CD4-positive, alpha-beta memory T cell (primary cell): ENCODE measurements at regions not wholly inside any gene's neighbourhood (a gene's known extent, or its start where the extent isn't known, plus 50 kb on each side); places are given as distances from the start of the nearest gene placed in this dataset.

Experiments used
- CTCF ChIA-PET: fragments of 350-600 bp; sonication (Branson Sonifier 250); formaldehyde crosslinking; loops from one replicate; lab custom pipeline; 2021; ENCODE audit warnings: inconsistent platforms; ENCODE audit not compliant: partially characterized antibody; lab: Charles Lee
- POLR2A ChIA-PET: fragments of 350-600 bp; sonication (Branson Sonifier 250); formaldehyde crosslinking; loops from one replicate; lab custom pipeline; 2021; ENCODE audit not compliant: partially characterized antibody; lab: Charles Lee
- DNase-seq, 5 donors: peaks; one replicate each; pipeline versions ENCODE4 v3.0.0 to v3.0.0-alpha.2; 2020 to 2022; ENCODE audit warnings: mixed read lengths in 1 of 5
- H3K27ac ChIP-seq: one replicate; pipeline ENCODE4 v1.7.0; 2013; ENCODE audit warnings: low read depth, low read length
- H3K27me3 ChIP-seq: 2 replicates; pipeline ENCODE4 v1.7.0; 2013; ENCODE audit warnings: mild to moderate bottlenecking, low read length, moderate library complexity; ENCODE audit not compliant: insufficient read depth
- H3K36me3 ChIP-seq: 2 replicates; pipeline ENCODE4 v1.7.0; 2013; ENCODE audit warnings: mild to moderate bottlenecking, low read length, moderate library complexity; ENCODE audit not compliant: insufficient read depth
- H3K4me1 ChIP-seq: 2 replicates; pipeline ENCODE4 v1.7.0; 2013; ENCODE audit warnings: mild to moderate bottlenecking, low read length, moderate library complexity; ENCODE audit not compliant: insufficient read depth
- H3K4me3 ChIP-seq, 2 donors: one replicate each; pipeline ENCODE4 v1.7.0; 2013; ENCODE audit warnings: low read length in 2 of 2, mild to moderate bottlenecking in 1 of 2
- H3K9me3 ChIP-seq, 2 donors: one replicate each; pipeline ENCODE4 v1.7.0; 2013; ENCODE audit warnings: low read length in 2 of 2, control low read depth in 1 of 2; ENCODE audit not compliant: control insufficient read depth in 1 of 2
- H3K27ac Mint-ChIP-seq, 7 donors: one replicate each; pipeline ENCODE4 v1.8.0; 2020 to 2021; ENCODE audit warnings: mixed read lengths in 7 of 7, mild to moderate bottlenecking in 6 of 7, inconsistent platforms in 3 of 7, moderate library complexity in 3 of 7
- H3K27me3 Mint-ChIP-seq, 2 donors: one replicate each; pipeline ENCODE4 v1.8.0; 2020 to 2021; ENCODE audit warnings: mixed read lengths in 2 of 2
- H3K36me3 Mint-ChIP-seq, 2 donors: one replicate each; pipeline ENCODE4 v1.8.0; 2020 to 2021; ENCODE audit warnings: mixed read lengths in 2 of 2, inconsistent platforms in 1 of 2, mild to moderate bottlenecking in 1 of 2
- H3K4me1 Mint-ChIP-seq, 4 donors: one replicate each; pipeline ENCODE4 v1.8.0; 2020 to 2021; ENCODE audit warnings: mixed read lengths in 4 of 4, mild to moderate bottlenecking in 1 of 4
- H3K4me3 Mint-ChIP-seq, 8 donors: one replicate each; pipeline ENCODE4 v1.8.0; 2020 to 2021; ENCODE audit warnings: mixed read lengths in 8 of 8, mild to moderate bottlenecking in 7 of 8, moderate library complexity in 6 of 8, inconsistent platforms in 3 of 8
- H3K9me3 Mint-ChIP-seq, 8 donors: one replicate each; pipeline ENCODE4 v1.8.0; 2020 to 2021; ENCODE audit warnings: mixed read lengths in 8 of 8, mild to moderate bottlenecking in 5 of 8, inconsistent platforms in 3 of 8, moderate library complexity in 1 of 8
- intact Hi-C: fragments of 100-400 bp; cut with micrococcal nuclease; formaldehyde crosslinking; loops from one replicate; pipeline ENCODE4 v1.15.1; 2023

DNA sequence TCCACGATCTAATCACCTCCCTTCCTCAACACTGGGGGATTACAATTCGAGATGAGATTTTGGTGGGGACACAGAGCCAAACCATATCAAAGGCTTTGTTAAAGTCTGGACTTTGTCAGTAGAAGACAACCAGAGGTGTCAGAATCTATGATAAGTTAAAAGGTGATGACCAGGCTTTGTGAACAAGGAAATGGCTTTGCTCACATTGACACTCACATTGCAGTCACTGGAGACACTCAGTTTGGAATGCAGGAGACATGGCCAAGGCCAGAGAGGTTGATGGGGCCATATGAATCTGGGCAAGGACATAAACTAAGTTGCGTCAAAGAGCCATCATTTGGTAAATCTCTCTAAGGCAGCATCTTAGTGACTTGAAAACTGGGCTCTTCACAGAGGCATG lies 678.2 kb upstream of the FSHR start:
- H3K27ac Mint-ChIP-seq = no peak overlapping the region
- no peak overlapping the region for H3K4me3 Mint-ChIP-seq
- peaks cover 0 to 2% of the 10 kb centered on the region in 2 donors for H3K27me3 Mint-ChIP-seq
- H3K4me1 Mint-ChIP-seq = no peaks in the 10 kb centered on the region
- H3K36me3 Mint-ChIP-seq = no peaks in the 10 kb centered on the region
- CTCF ChIA-PET = no interaction called here
- no peak for DNase-seq
- Histone ChIP-seq H3K36me3 (no peaks in the 10 kb centered on the region), H3K27me3 (no peaks in the 10 kb centered on the region), H3K4me3 (no peak overlapping the region), H3K9me3 (no peaks in the 10 kb centered on the region), H3K27ac (no peak overlapping the region), H3K4me1 (no peaks in the 10 kb centered on the region)
- peaks cover 0 to 7% (median 5%) of the 10 kb centered on the region in 8 donors for H3K9me3 Mint-ChIP-seq
- POLR2A ChIA-PET = no interaction called here
- intact Hi-C loops = no loop called here

DNA sequence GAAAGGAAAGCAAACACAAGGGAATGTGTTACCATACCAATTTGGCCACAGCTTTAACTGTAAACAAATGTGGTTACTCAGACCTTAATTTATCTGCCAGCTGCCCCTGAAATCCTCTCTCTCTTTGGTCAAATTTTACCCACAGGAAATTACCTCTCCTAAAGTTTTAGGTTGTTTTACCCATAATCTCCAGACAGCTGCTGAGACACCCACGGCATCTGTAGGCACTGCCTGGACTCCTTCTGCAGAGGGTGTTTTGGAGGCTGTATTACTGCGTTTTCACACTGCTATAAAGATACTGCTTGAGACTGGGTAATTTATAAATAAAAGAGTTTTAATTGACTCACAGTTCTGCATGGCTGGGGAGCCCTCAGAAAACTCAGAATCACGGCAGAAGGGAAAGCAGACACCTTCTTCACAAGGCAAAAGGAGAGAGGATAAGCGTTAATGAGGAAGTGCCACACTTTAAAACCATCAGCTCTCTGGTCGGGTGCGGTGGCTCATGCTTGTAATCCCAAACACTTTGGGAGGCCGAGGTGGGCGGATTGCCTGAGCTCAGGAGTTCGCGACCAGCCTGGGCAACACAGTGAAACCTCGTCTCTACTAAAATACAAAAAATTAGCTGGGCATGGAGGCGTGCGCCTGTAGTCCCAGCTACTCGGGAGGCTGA lies 677.5 kb upstream of the FSHR start:
- H3K27ac ChIP-seq = no peak overlapping the region
- no peaks in the 10 kb centered on the region for H3K9me3 ChIP-seq
- POLR2A ChIA-PET = no interaction called here
- Mint-ChIP-seq H3K4me1 (no peaks in the 10 kb centered on the region), H3K36me3 (no peaks in the 10 kb centered on the region), H3K9me3 (peaks cover 3 to 9% (median 6%) of the 10 kb centered on the region in 8 donors), H3K27me3 (peaks cover 0 to 2% of the 10 kb centered on the region in 2 donors), H3K27ac (no peak overlapping the region), H3K4me3 (no peak overlapping the region)
- no peaks in the 10 kb centered on the region for H3K4me1 ChIP-seq
- H3K36me3 ChIP-seq = no peaks in the 10 kb centered on the region
- intact Hi-C loops = no loop called here
- H3K27me3 ChIP-seq = no peaks in the 10 kb centered on the region
- no peak overlapping the region for H3K4me3 ChIP-seq
- CTCF ChIA-PET = no interaction called here
- DNase-seq = no peak

DNA sequence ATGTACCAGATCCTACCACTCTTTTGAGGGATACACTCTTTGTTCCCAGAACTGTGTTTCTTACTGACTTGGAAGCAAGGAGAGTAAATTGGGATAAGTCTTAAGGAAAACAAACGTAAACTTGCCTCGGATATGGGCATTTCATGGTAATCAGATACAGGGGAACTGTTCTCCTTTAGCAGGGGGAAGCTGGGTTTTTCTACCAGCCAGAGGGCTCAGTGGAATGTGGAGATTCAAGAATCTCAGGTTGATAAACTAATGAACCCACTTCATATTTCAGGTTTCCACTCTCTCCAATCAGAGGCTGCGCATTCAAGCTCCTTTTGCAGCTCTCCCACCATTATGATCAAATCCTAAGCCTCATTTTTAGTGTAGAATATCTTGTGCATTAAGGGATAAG lies 676.5 kb upstream of the FSHR start:
- H3K27me3 ChIP-seq = no peaks in the 10 kb centered on the region
- H3K27me3 Mint-ChIP-seq = no peaks in the 10 kb centered on the region
- intact Hi-C loops = no loop called here
- H3K9me3 ChIP-seq = no peaks in the 10 kb centered on the region
- peaks cover 3 to 13% (median 7%) of the 10 kb centered on the region in 8 donors for H3K9me3 Mint-ChIP-seq
- ChIA-PET CTCF (no interaction called here), POLR2A (no interaction called here)
- no peaks in the 10 kb centered on the region for H3K36me3 Mint-ChIP-seq
- no peak overlapping the region for H3K27ac ChIP-seq
- no peak overlapping the region for H3K27ac Mint-ChIP-seq
- H3K36me3 ChIP-seq = no peaks in the 10 kb centered on the region
- no peak overlapping the region for H3K4me3 Mint-ChIP-seq
- DNase-seq = no peak
- H3K4me3 ChIP-seq = no peak overlapping the region
- H3K4me1 Mint-ChIP-seq = no peaks in the 10 kb centered on the region
- H3K4me1 ChIP-seq = no peaks in the 10 kb centered on the region

DNA sequence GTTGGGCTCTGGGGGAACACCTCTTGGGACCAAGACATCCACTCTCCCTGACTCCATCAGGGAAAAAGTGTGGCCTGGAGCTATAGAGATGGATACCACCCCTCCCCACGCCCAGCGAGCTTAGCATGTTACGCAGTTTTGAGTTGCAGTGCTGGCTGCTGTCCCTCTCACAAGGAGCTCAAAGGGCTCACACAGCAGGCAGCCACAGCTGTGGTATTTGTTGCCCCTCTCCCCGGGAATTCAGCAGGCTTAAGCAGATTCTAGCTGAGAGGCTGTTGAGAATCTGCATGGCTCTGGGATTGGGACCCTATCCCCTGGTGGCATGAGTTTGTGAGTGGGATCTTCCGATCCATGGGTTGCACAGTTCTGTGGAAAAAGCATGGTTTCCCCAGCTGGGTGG lies 673.1 kb upstream of the FSHR start:
- POLR2A ChIA-PET = no interaction called here
- Histone ChIP-seq H3K9me3 (no peaks in the 10 kb centered on the region), H3K27ac (no peak overlapping the region), H3K27me3 (no peaks in the 10 kb centered on the region), H3K36me3 (no peaks in the 10 kb centered on the region), H3K4me1 (no peaks in the 10 kb centered on the region), H3K4me3 (no peak overlapping the region)
- Mint-ChIP-seq H3K4me1 (no peaks in the 10 kb centered on the region), H3K9me3 (peaks cover 10 to 34% (median 20%) of the 10 kb centered on the region in 8 donors), H3K27me3 (no peaks in the 10 kb centered on the region), H3K36me3 (no peaks in the 10 kb centered on the region), H3K4me3 (no peak overlapping the region), H3K27ac (peak overlapping the region in 1 of 7 donors; percentile 7)
- intact Hi-C loops = no loop called here
- CTCF ChIA-PET = no interaction called here
- no peak for DNase-seq

DNA sequence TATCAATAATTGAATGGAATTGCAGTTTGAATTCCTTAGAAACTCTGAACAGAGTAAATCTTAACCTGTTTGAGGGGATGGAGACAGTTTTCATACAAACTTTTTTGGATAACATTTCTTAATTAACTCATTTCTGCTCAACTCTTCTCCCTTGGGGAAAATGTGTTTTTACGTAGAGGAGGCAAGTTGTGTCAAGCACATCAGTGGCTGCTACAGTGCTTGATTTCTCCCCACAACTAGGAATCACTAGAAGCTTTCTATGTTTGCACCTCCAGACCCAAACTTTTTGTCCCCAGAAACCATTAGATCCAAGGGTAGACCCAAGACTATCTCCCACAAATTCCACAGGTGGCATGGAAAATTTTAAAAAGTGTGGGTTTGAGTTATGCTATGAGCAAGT lies 658.9 kb upstream of the FSHR start:
- no peak overlapping the region for H3K4me3 ChIP-seq
- POLR2A ChIA-PET = no interaction called here
- H3K9me3 Mint-ChIP-seq = peaks cover 0 to 13% (median 0%) of the 10 kb centered on the region in 8 donors
- H3K9me3 ChIP-seq = no peaks in the 10 kb centered on the region
- no peak overlapping the region for H3K4me3 Mint-ChIP-seq
- H3K4me1 ChIP-seq = no peaks in the 10 kb centered on the region
- no peaks in the 10 kb centered on the region for H3K27me3 ChIP-seq
- CTCF ChIA-PET = no interaction called here
- no peaks in the 10 kb centered on the region for H3K36me3 ChIP-seq
- DNase-seq = no peak
- H3K27me3 Mint-ChIP-seq = no peaks in the 10 kb centered on the region
- H3K27ac ChIP-seq = no peak overlapping the region
- H3K27ac Mint-ChIP-seq = no peak overlapping the region
- no peaks in the 10 kb centered on the region for H3K4me1 Mint-ChIP-seq
- H3K36me3 Mint-ChIP-seq = no peaks in the 10 kb centered on the region
- intact Hi-C loops = no loop called here

DNA sequence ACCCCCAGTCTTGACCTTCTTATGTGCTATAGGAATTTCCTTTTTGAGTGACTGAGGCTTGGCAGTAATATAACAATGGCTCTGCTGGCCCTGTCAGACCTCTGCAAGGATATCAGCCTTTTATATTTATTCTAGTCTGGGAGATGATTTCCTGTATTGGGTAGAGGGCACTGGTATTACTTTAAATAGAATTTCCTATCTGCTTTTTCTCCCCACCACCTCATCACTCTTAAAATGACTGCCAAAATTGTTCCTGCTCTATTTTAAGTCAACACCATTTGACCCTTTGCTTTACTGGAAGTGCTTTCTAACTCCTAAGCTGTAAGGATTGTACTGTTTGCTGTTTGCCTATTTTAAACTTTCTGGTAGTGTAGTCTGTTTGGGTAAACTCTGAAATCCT lies 658.4 kb upstream of the FSHR start:
- Histone ChIP-seq H3K36me3 (no peaks in the 10 kb centered on the region), H3K4me3 (no peak overlapping the region), H3K4me1 (no peaks in the 10 kb centered on the region), H3K27me3 (no peaks in the 10 kb centered on the region), H3K27ac (no peak overlapping the region), H3K9me3 (no peaks in the 10 kb centered on the region)
- Mint-ChIP-seq H3K4me1 (no peaks in the 10 kb centered on the region), H3K4me3 (no peak overlapping the region), H3K27ac (no peak overlapping the region), H3K27me3 (no peaks in the 10 kb centered on the region), H3K36me3 (no peaks in the 10 kb centered on the region), H3K9me3 (peaks cover 0 to 13% (median under 1%) of the 10 kb centered on the region in 8 donors)
- no peak for DNase-seq
- intact Hi-C loops = no loop called here
- ChIA-PET CTCF (no interaction called here), POLR2A (no interaction called here)

DNA sequence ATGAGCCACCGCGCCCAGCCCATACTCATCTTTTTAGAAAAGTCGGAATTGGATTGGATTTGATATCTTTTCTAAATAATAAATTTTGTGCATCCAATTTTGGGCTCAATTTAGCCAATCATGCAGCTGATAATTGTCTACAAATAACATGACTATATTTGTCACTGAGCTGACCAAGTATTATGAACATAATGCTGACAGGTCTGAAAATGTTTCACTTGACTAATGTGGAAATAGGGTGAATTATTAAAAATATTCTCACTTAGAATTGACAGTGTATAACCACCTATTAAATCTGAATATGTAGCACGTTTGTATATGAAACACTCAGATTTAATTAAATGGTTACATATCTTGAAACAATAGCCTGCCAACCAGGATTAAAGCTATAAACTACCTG lies 657.2 kb upstream of the FSHR start:
- no peak overlapping the region for H3K4me3 ChIP-seq
- Mint-ChIP-seq H3K27ac (no peak overlapping the region), H3K4me3 (no peak overlapping the region), H3K36me3 (no peaks in the 10 kb centered on the region), H3K9me3 (peaks cover 0 to 13% (median 1%) of the 10 kb centered on the region in 8 donors), H3K27me3 (no peaks in the 10 kb centered on the region), H3K4me1 (no peaks in the 10 kb centered on the region)
- intact Hi-C loops = no loop called here
- H3K27me3 ChIP-seq = no peaks in the 10 kb centered on the region
- ChIA-PET CTCF (no interaction called here), POLR2A (no interaction called here)
- DNase-seq = no peak
- H3K27ac ChIP-seq = no peak overlapping the region
- H3K9me3 ChIP-seq = no peaks in the 10 kb centered on the region
- no peaks in the 10 kb centered on the region for H3K4me1 ChIP-seq
- H3K36me3 ChIP-seq = no peaks in the 10 kb centered on the region

DNA sequence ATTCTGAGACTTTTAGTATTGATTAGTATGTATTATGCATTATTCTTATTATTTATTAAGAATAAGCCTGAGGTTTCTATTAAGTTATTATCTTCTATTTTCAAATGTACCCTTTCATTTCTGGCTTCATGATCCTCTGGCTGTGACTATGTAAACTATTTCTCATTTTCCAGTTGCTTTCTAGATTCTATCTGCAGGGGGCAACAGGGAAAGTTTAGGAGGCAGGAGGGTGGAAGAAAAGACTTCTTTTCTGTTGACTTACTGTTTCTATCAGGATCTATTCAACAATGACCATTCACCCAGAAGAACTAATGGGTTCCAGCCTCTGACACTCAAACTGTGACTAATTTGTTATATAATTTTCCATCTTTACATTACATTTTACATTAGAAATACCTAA lies 653.4 kb upstream of the FSHR start:
- ChIA-PET CTCF (no interaction called here), POLR2A (no interaction called here)
- Mint-ChIP-seq H3K27ac (no peak overlapping the region), H3K36me3 (peaks cover 0 to 2% of the 10 kb centered on the region in 2 donors), H3K4me1 (no peaks in the 10 kb centered on the region), H3K9me3 (peaks cover 0 to 13% (median 4%) of the 10 kb centered on the region in 8 donors), H3K27me3 (no peaks in the 10 kb centered on the region), H3K4me3 (no peak overlapping the region)
- H3K27me3 ChIP-seq = no peaks in the 10 kb centered on the region
- intact Hi-C loops = no loop called here
- H3K9me3 ChIP-seq = no peaks in the 10 kb centered on the region
- no peaks in the 10 kb centered on the region for H3K4me1 ChIP-seq
- no peaks in the 10 kb centered on the region for H3K36me3 ChIP-seq
- H3K27ac ChIP-seq = no peak overlapping the region
- H3K4me3 ChIP-seq = no peak overlapping the region
- no peak for DNase-seq
